PFSK-1 (cell line): ENCODE measurements at regions not wholly inside any gene's neighbourhood (a gene's known extent, or its start where the extent isn't known, plus 50 kb on each side); places are given as distances from the start of the nearest gene placed in this dataset.

Source experiments
- SIN3A ChIP-seq: IDR thresholded peaks from 2 replicates; pipeline ENCODE4 v1.6.1; 2012; ENCODE audit warnings: mild to moderate bottlenecking, low read length, moderate library complexity, borderline replicate concordance; ENCODE audit not compliant: insufficient read depth
- TAF1 ChIP-seq: IDR thresholded peaks from 2 replicates; pipeline ENCODE4 v1.6.1; 2012; ENCODE audit warnings: low read length, control low read depth, borderline replicate concordance; ENCODE audit not compliant: insufficient read depth

GRCh38 chr3:168625477-168625876 is 529.8 kb upstream of the GOLIM4 start:
- no peak for TF ChIP-seq SIN3A
- no peak for TF ChIP-seq TAF1
